MCF 10A (cell line): ENCODE measurements at regions not wholly inside any gene's neighbourhood (a gene's known extent, or its start where the extent isn't known, plus 50 kb on each side); places are given as distances from the start of the nearest gene placed in this dataset.

ENCODE experiments used
- BruUV-seq: library from RNA; stranded (reverse); fragments of 400-500 nt; replicated peaks from 2 replicates; lab custom pipeline; 2021; lab: Mats Ljungman, UMichigan
- CTCF ChIA-PET: fragments of 300-600 bp; sonication (Branson Sonifier 250); formaldehyde crosslinking; extraction: SDS; loops from one replicate; lab custom pipeline; 2021; ENCODE audit warnings: antibody characterized with exemption, inconsistent platforms; lab: Yijun Ruan, JAX
- POLR2A ChIA-PET: fragments of 300-600, 350-650 bp; sonication (Branson Sonifier 250); formaldehyde crosslinking; extraction: SDS; loops from one replicate; lab custom pipeline; 2020; ENCODE audit warnings: antibody characterized with exemption, inconsistent platforms; lab: Yijun Ruan, JAX
- DNase-seq: peaks from one replicate; pipeline ENCODE4 v3.0.0-alpha.2; 2018; ENCODE audit not compliant: unreplicated experiment
- H3K27ac Mint-ChIP-seq: one replicate; pipeline ENCODE4 v1.8.0; 2022; ENCODE audit warnings: mild to moderate bottlenecking, low read depth, mixed read lengths; ENCODE audit not compliant: unreplicated experiment
- H3K27me3 Mint-ChIP-seq: one replicate; pipeline ENCODE4 v1.8.0; 2022; ENCODE audit warnings: mixed read lengths; ENCODE audit not compliant: insufficient read depth, unreplicated experiment
- H3K36me3 Mint-ChIP-seq: one replicate; pipeline ENCODE4 v1.8.0; 2022; ENCODE audit warnings: mild to moderate bottlenecking, moderate library complexity, mixed read lengths; ENCODE audit not compliant: insufficient read depth, unreplicated experiment
- H3K4me1 Mint-ChIP-seq: one replicate; pipeline ENCODE4 v1.8.0; 2022; ENCODE audit warnings: mixed read lengths; ENCODE audit not compliant: insufficient read depth, unreplicated experiment
- H3K4me3 Mint-ChIP-seq: one replicate; pipeline ENCODE4 v1.8.0; 2022; ENCODE audit warnings: mild to moderate bottlenecking, moderate library complexity, mixed read lengths; ENCODE audit not compliant: unreplicated experiment
- H3K9me3 Mint-ChIP-seq: one replicate; pipeline ENCODE4 v1.8.0; 2022; ENCODE audit warnings: mixed read lengths; ENCODE audit not compliant: unreplicated experiment
- CTCF ChIP-seq: fragments of 200-600 bp; IDR thresholded peaks from one replicate; pipeline ENCODE4 v1.8.0; 2022; ENCODE audit warnings: antibody characterized with exemption, mild to moderate bottlenecking; ENCODE audit not compliant: unreplicated experiment
- intact Hi-C: fragments of 100-400 bp; cut with micrococcal nuclease; formaldehyde crosslinking; loops from 2 replicates; pipeline ENCODE4 v1.14.1; 2022

GRCh38 chr10:28797904-28798371, 120.6 kb downstream of the BAMBI start:
- no TSS peak for BruUV-seq
- DNase-seq, result peak; percentile 4

GRCh38 chr10:28798428-28798955, 121.2 kb downstream of the BAMBI start:
- DNase-seq, result no peak
- no TSS peak for BruUV-seq
- Mint-ChIP-seq H3K27me3 (peaks cover 11% of the 10 kb centered on the region), H3K4me1 (no peaks in the 10 kb centered on the region), H3K4me3 (no peak overlapping the region), H3K27ac (no peak overlapping the region), H3K36me3 (no peaks in the 10 kb centered on the region), H3K9me3 (no peaks in the 10 kb centered on the region)
- TF ChIP-seq CTCF, result no peak
- POLR2A ChIA-PET, result no interaction called here
- intact Hi-C loops, result no loop called here
- CTCF ChIA-PET, result interaction anchor here (0.9 kb wide), 1 partner anchor 194 kb away, joined by 3 read pairs; no protein-coding TSS in a partner anchor

More at GRCh38 chr10:28797904-28798371, 120.6 kb downstream of the BAMBI start:
- Mint-ChIP-seq H3K4me3 (no peak overlapping the region), H3K36me3 (no peaks in the 10 kb centered on the region), H3K27ac (no peak overlapping the region), H3K4me1 (no peaks in the 10 kb centered on the region), H3K27me3 (peaks cover 11% of the 10 kb centered on the region), H3K9me3 (no peaks in the 10 kb centered on the region)
- intact Hi-C loops, result no loop called here
- no peak for TF ChIP-seq CTCF
- ChIA-PET POLR2A (no interaction called here), CTCF (no interaction called here)

GRCh38 chr10:28798964-28799363, 121.6 kb downstream of the BAMBI start:
- intact Hi-C loops, result no loop called here
- no peak for DNase-seq
- no peaks in the 10 kb centered on the region for H3K9me3 Mint-ChIP-seq
- BruUV-seq, result no TSS peak
- no peak overlapping the region for H3K27ac Mint-ChIP-seq
- no peak overlapping the region for H3K4me3 Mint-ChIP-seq
- peaks cover 11% of the 10 kb centered on the region for H3K27me3 Mint-ChIP-seq
- ChIA-PET CTCF (interaction anchor here (0.9 kb wide), 1 partner anchor 193 kb away, joined by 3 read pairs; no protein-coding TSS in a partner anchor), POLR2A (no interaction called here)
- no peaks in the 10 kb centered on the region for H3K36me3 Mint-ChIP-seq
- TF ChIP-seq CTCF, result no peak
- no peaks in the 10 kb centered on the region for H3K4me1 Mint-ChIP-seq

GRCh38 chr10:28800144-28800543, 122.8 kb downstream of the BAMBI start:
- no peak for TF ChIP-seq CTCF
- no peaks in the 10 kb centered on the region for H3K4me1 Mint-ChIP-seq
- ChIA-PET CTCF (no interaction called here), POLR2A (no interaction called here)
- intact Hi-C loops, result no loop called here
- H3K27me3 Mint-ChIP-seq, result peaks cover 11% of the 10 kb centered on the region
- no peak overlapping the region for H3K27ac Mint-ChIP-seq
- H3K36me3 Mint-ChIP-seq, result no peaks in the 10 kb centered on the region
- no peak overlapping the region for H3K4me3 Mint-ChIP-seq
- no TSS peak for BruUV-seq
- no peak for DNase-seq
- no peaks in the 10 kb centered on the region for H3K9me3 Mint-ChIP-seq
